ENCODE measurements at regions not wholly inside any gene's neighbourhood (a gene's known extent, or its start where the extent isn't known, plus 50 kb on each side); places are given as distances from the start of the nearest gene placed in this dataset.
"Not testable (repeated sequence)": the region's sequence is repeated elsewhere in the genome, so short reads cannot be mapped to it uniquely, and the experiment has no call there.

DNA sequence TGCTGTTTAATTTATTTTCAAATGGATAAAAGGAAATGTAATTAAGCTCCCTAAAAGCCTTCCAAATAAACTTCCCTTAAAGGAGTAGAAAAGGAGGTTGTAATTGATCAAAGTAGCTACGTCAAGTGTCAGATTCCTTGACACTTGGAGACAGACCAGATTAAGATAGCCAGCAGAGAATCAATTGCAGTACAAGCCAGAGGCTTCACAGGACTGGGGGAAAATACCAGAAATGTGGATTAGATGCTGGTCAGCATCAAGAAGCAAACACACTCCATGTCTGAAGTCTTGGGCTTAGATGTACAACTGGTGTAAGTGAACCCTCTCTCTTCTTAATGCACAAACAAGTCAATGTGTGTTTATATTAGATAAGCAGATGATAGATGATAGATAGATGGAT lies 184.9 kb upstream of the TAS2R1 start:
- TF ChIP-seq, protein P1, sequence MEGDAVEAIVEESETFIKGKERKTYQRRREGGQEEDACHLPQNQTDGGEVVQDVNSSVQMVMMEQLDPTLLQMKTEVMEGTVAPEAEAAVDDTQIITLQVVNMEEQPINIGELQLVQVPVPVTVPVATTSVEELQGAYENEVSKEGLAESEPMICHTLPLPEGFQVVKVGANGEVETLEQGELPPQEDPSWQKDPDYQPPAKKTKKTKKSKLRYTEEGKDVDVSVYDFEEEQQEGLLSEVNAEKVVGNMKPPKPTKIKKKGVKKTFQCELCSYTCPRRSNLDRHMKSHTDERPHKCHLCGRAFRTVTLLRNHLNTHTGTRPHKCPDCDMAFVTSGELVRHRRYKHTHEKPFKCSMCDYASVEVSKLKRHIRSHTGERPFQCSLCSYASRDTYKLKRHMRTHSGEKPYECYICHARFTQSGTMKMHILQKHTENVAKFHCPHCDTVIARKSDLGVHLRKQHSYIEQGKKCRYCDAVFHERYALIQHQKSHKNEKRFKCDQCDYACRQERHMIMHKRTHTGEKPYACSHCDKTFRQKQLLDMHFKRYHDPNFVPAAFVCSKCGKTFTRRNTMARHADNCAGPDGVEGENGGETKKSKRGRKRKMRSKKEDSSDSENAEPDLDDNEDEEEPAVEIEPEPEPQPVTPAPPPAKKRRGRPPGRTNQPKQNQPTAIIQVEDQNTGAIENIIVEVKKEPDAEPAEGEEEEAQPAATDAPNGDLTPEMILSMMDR (IDR thresholded peaks at IDR 0.05; ENCODE audit: low read depth, low read length) = no peak

DNA sequence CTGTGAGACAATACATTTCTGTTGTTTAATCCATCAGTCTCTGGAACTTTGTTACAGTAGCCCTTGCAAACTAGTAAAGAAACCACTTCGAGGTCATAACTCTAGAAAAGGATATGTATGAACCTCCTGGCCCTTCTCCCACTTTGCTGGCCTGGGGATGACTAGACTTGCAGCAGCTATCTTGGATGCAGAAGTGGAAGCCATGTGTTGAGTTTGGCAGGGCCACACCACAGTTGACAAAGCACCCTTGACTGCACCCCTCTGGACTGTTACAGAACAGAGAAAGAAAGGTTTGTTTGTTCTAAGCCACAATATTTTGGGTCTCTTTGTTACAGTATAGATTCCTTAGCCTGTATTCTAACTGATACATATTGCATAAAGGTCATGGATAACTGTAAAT lies 183.2 kb upstream of the TAS2R1 start:
- no peak overlapping the region for H3K4me3 ChIP-seq (ENCODE audit: low read depth, low read length)

More for the DNA sequence above, 184.9 kb upstream of the TAS2R1 start:
- no peak overlapping the region for H3K4me3 ChIP-seq (ENCODE audit: low read depth, low read length)

DNA sequence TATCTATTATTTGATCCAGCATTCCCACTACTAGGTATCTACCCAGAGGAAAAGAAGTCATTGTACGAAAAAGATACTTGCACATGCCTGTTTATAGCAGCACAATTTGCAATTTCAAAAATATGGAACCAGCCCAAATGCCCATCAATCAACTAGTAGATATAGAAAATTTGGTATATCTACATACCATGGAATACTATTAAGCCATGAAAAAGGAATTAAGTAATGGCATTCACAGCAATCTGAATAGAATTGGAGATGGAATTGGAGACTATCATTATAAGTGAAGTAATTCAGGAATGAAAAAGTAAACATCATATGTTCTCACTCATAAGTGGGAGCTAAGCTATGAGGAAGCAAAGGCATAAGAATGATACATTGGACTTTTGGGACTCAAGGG lies 177.2 kb upstream of the TAS2R1 start:
- not testable (repeated sequence) for H3K4me3 ChIP-seq (ENCODE audit: low read depth, low read length)

More for the DNA sequence above, 183.2 kb upstream of the TAS2R1 start:
- TF ChIP-seq, protein P1 (IDR thresholded peaks at IDR 0.05; ENCODE audit: low read depth, low read length) = no peak

DNA sequence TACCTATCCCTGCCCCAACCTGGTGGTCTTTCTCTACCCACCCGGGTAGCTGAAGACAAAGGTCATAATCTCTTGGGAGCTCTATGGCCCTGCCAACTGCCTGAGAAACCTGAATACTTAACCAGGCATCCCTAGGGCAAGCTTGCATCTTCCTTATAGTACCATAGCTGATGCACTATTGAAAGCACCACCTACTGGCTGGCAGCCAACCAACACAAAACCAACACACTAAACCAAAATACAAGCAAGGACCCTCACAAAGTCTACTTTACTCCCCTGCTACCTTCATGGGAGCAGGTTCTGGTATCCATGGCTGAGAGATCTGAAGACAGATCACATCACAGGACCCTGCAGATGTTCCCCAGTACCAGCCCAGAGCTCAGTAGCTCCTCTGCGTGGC lies 171.8 kb upstream of the TAS2R1 start:
- no peak overlapping the region for H3K4me3 ChIP-seq (ENCODE audit: low read depth, low read length)
- TF ChIP-seq, protein P1 (IDR thresholded peaks at IDR 0.05; ENCODE audit: low read depth, low read length) = no peak

DNA sequence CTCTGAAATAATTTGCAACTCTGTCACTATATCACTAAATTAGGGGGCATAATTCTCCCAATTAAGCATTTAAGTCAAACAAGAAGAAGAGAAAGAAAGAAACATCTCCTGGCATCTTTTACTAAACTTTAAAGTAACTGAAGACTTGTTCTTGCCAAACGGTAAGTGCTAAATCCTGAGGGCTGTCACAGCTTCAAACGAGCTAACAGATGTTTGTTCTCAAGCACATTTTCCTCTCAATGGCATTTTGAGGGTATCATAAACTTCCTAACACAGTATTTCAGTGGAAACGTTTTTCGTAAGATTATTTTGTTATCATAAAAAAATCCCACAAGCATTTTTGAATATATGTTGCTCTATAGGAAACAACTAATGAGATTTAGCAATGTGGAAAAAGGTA lies 169.5 kb upstream of the TAS2R1 start:
- TF ChIP-seq, protein P1 (IDR thresholded peaks at IDR 0.05; ENCODE audit: low read depth, low read length) = no peak
- no peak overlapping the region for H3K4me3 ChIP-seq (ENCODE audit: low read depth, low read length)

DNA sequence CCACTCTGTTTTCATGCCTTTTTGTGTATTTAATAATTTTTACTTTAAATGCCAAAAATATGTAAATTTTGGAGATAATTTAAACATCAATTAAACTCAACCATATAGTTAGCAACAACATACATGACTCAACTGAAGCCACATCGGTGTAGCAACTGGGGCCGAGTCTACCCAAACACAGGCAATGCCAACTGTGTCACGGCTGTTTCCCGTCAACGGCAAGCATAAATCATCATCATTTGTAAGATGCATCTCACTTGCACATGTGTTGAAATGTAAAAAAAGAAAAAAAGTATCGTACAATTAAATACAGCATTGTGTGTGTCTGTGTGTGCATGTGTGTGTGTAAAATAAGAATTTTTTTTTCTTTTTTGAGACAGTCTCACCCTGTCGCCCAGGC lies 160.1 kb upstream of the TAS2R1 start:
- TF ChIP-seq, protein P1 (IDR thresholded peaks at IDR 0.05; ENCODE audit: low read depth, low read length) = no peak
- no peak overlapping the region for H3K4me3 ChIP-seq (ENCODE audit: low read depth, low read length)

DNA sequence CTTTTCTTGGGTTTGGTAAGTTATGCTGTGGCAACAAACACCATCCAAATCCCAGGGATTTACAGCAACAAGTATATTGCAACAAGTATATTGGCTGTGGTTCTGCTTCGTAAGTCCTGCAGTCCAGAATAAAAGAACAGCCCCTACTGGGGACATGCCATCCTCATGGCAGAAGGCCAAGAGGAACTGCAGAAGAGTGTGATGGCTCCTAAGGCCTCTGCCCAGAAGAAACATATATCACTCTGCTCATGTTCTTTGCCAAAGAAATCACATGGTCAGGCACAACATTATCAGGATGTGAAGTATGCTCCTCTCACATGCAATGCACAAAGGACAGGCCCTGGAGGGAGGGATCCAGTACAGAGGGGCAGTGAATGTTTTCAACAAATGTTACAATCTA lies 159.6 kb upstream of the TAS2R1 start:
- no peak overlapping the region for H3K4me3 ChIP-seq (ENCODE audit: low read depth, low read length)
- TF ChIP-seq, protein P1 (IDR thresholded peaks at IDR 0.05; ENCODE audit: low read depth, low read length) = no peak

DNA sequence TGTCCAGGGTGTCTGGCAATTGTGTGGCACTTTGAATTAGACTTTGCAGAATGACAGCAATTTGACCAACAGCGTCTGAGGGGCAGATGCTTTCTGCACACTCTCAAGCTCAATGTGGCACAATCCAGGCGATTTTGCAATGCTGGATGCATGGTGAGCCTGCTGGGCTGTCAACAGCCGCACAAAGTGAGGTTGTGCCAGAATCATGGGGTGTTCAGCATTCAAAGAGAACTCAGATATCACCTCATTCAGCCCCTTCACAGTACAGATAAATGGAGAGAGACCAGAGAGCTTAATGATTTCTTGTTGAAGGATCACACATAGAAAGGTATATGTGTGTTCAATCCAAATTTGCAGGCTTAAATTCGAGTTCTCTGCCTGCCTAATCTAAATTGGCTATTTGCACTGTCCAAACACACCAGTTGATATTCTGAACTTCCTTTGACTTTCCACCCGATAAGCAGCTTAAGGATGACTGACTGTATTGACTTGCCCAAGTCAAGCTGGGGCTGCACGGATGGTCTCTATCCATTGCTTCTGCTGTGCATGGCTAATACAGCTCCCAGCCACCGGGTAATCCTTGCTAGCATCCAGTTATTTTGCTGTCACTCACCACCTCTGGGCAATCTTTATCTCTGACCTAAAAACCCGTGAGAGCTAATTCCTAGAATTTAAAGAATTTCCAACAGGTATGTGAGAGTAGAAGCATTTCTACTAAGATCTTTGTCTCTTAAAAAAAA lies 157.9 kb upstream of the TAS2R1 start:
- H3K4me3 ChIP-seq (ENCODE audit: low read depth, low read length) = no peak overlapping the region
- TF ChIP-seq, protein P1 (IDR thresholded peaks at IDR 0.05; ENCODE audit: low read depth, low read length) = no peak

All from WI38 (cell line).